ENCODE measurements at regions not wholly inside any gene's neighbourhood (a gene's known extent, or its start where the extent isn't known, plus 50 kb on each side); places are given as distances from the start of the nearest gene placed in this dataset.

GRCh38 chr4:4766564-4766963, 92.9 kb upstream of the MSX1 start:
- Mint-ChIP-seq H3K27me3 (ENCODE audit: unreplicated experiment) (no peaks in the 10 kb centered on the region), H3K9me3 (ENCODE audit: low read depth, unreplicated experiment) (peaks cover 7% of the 10 kb centered on the region), H3K4me1 (ENCODE audit: low read depth, unreplicated experiment) (no peaks in the 10 kb centered on the region), H3K36me3 (ENCODE audit: insufficient read depth, unreplicated experiment) (no peaks in the 10 kb centered on the region), H3K4me3 (ENCODE audit: low read depth, unreplicated experiment) (no peak overlapping the region), H3K27ac (ENCODE audit: unreplicated experiment) (no peak overlapping the region)
- intact Hi-C loops (cut with micrococcal nuclease; ENCODE audit: unreplicated experiment) = no loop called here
- TF ChIP-seq CTCF (IDR thresholded peaks at IDR 0.05; ENCODE audit: unreplicated experiment) = no peak
- no TSS peak for BruUV-seq (replicated peaks)
- no peak for DNase-seq
- CTCF ChIA-PET = no interaction called here

GRCh38 chr4:4765811-4766210, 93.7 kb upstream of the MSX1 start:
- Mint-ChIP-seq H3K9me3 (ENCODE audit: low read depth, unreplicated experiment) (peaks cover 7% of the 10 kb centered on the region), H3K4me1 (ENCODE audit: low read depth, unreplicated experiment) (no peaks in the 10 kb centered on the region), H3K27ac (ENCODE audit: unreplicated experiment) (no peak overlapping the region), H3K27me3 (ENCODE audit: unreplicated experiment) (no peaks in the 10 kb centered on the region), H3K36me3 (ENCODE audit: insufficient read depth, unreplicated experiment) (no peaks in the 10 kb centered on the region), H3K4me3 (ENCODE audit: low read depth, unreplicated experiment) (no peak overlapping the region)
- TF ChIP-seq CTCF (IDR thresholded peaks at IDR 0.05; ENCODE audit: unreplicated experiment) = no peak
- DNase-seq = no peak
- intact Hi-C loops (cut with micrococcal nuclease; ENCODE audit: unreplicated experiment) = no loop called here
- CTCF ChIA-PET = no interaction called here
- no TSS peak for BruUV-seq (replicated peaks)

- Mint-ChIP-seq H3K36me3 (ENCODE audit: insufficient read depth, unreplicated experiment) (no peaks in the 10 kb centered on the region), H3K27ac (ENCODE audit: unreplicated experiment) (no peak overlapping the region), H3K9me3 (ENCODE audit: low read depth, unreplicated experiment) (peaks cover 7% of the 10 kb centered on the region), H3K4me1 (ENCODE audit: low read depth, unreplicated experiment) (no peaks in the 10 kb centered on the region), H3K4me3 (ENCODE audit: low read depth, unreplicated experiment) (no peak overlapping the region), H3K27me3 (ENCODE audit: unreplicated experiment) (no peaks in the 10 kb centered on the region)
- no peak for DNase-seq
- CTCF ChIA-PET = no interaction called here
- TF ChIP-seq CTCF (IDR thresholded peaks at IDR 0.05; ENCODE audit: unreplicated experiment) = no peak
- BruUV-seq (replicated peaks) = no TSS peak
- intact Hi-C loops (cut with micrococcal nuclease; ENCODE audit: unreplicated experiment) = no loop called here
These were observed 94.9 kb upstream of the MSX1 start for GRCh38 chr4:4764558-4764905.

- Mint-ChIP-seq H3K27me3 (ENCODE audit: unreplicated experiment) (no peaks in the 10 kb centered on the region), H3K27ac (ENCODE audit: unreplicated experiment) (no peak overlapping the region), H3K4me3 (ENCODE audit: low read depth, unreplicated experiment) (no peak overlapping the region), H3K36me3 (ENCODE audit: insufficient read depth, unreplicated experiment) (no peaks in the 10 kb centered on the region), H3K9me3 (ENCODE audit: low read depth, unreplicated experiment) (peaks cover 7% of the 10 kb centered on the region), H3K4me1 (ENCODE audit: low read depth, unreplicated experiment) (no peaks in the 10 kb centered on the region)
- TF ChIP-seq CTCF (IDR thresholded peaks at IDR 0.05; ENCODE audit: unreplicated experiment) = no peak
- BruUV-seq (replicated peaks) = no TSS peak
- DNase-seq = no peak
- intact Hi-C loops (cut with micrococcal nuclease; ENCODE audit: unreplicated experiment) = no loop called here
- CTCF ChIA-PET = no interaction called here
These were observed 95.5 kb upstream of the MSX1 start for GRCh38 chr4:4763822-4764557.
